ENCODE measurements at regions not wholly inside any gene's neighbourhood (a gene's known extent, or its start where the extent isn't known, plus 50 kb on each side); places are given as distances from the start of the nearest gene placed in this dataset.

DNA sequence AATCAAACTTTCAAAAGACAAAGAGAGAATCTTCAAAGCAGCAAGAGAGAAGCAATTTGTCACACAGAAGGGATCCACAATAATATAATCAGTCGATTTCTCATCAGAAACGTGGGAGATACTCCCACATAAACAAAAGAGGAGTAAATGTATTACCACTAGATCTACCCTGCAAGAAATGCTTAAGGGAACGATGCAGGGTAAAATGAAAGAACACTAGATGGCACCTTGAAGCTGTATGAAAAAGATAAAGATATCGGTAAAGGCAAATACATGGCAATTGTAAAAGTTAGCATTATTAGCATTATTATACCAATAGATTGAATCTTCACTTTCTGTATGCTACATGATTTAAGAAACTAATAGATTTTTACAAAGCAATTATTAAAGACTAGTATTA is 677.0 kb downstream of the SUCLG1 start:
- no peaks in the 10 kb centered on the region for H3K79me2 ChIP-seq (ENCODE audit: control insufficient read depth, low read length)
- no peaks in the 10 kb centered on the region for H3K4me1 ChIP-seq (ENCODE audit: control insufficient read depth, low read length)
- H3K36me3 ChIP-seq (ENCODE audit: control insufficient read depth, low read length): no peaks in the 10 kb centered on the region
- H4K20me1 ChIP-seq (ENCODE audit: control insufficient read depth, insufficient read depth, low read depth, low read length): no peaks in the 10 kb centered on the region
- no peaks in the 10 kb centered on the region for H3F3A ChIP-seq (ENCODE audit: control insufficient read depth, insufficient read depth)
- no peaks in the 10 kb centered on the region for H3K9me2 ChIP-seq (replicated peaks; ENCODE audit: control insufficient read depth, low read length)
- H3K9me3 ChIP-seq (ENCODE audit: control insufficient read depth, insufficient read depth, low read length): no peaks in the 10 kb centered on the region
- H3K27ac ChIP-seq (ENCODE audit: low read depth, low read length): no peak overlapping the region
- H3K4me3 ChIP-seq (ENCODE audit: low read length): no peak overlapping the region
- H3K27me3 ChIP-seq (ENCODE audit: control insufficient read depth, low read length): no peaks in the 10 kb centered on the region
- no peak overlapping the region for H3K4me2 ChIP-seq (ENCODE audit: low read length)
- TF ChIP-seq, protein P1, sequence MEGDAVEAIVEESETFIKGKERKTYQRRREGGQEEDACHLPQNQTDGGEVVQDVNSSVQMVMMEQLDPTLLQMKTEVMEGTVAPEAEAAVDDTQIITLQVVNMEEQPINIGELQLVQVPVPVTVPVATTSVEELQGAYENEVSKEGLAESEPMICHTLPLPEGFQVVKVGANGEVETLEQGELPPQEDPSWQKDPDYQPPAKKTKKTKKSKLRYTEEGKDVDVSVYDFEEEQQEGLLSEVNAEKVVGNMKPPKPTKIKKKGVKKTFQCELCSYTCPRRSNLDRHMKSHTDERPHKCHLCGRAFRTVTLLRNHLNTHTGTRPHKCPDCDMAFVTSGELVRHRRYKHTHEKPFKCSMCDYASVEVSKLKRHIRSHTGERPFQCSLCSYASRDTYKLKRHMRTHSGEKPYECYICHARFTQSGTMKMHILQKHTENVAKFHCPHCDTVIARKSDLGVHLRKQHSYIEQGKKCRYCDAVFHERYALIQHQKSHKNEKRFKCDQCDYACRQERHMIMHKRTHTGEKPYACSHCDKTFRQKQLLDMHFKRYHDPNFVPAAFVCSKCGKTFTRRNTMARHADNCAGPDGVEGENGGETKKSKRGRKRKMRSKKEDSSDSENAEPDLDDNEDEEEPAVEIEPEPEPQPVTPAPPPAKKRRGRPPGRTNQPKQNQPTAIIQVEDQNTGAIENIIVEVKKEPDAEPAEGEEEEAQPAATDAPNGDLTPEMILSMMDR (IDR thresholded peaks at IDR 0.05; ENCODE audit: low read depth, low read length, poor library complexity, severe bottlenecking): no peak
- no peak for TF ChIP-seq EZH2phosphoT487 (IDR thresholded peaks at IDR 0.05; ENCODE audit: borderline replicate concordance, low read length)

DNA sequence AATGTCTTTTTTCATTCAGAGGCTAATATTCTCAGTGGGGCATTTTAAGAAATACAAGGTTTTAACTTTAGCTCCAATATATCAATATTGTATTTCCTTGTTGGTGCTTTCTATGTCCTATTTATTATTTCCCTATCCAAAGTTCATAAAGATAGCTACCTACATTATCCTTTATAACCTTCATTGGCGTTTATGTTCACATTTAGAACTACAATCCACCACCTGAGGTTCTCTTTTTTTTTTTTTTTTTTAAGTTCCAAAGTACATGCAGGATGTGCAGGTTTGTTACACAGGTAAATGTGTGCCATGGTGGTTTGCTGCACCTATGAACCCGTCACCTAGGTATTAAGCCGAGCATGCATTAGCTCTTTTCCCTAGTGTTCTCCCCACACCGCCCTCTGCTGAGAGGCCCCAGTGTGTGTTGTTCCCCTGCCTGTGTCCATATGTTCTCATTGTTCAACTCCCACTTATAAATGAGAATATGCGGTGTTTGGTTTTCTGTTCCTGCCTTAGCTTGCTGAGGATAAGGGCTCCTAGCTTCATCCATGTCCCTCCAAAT is 694.6 kb downstream of the SUCLG1 start:
- no peak for TF ChIP-seq EZH2phosphoT487 (IDR thresholded peaks at IDR 0.05; ENCODE audit: borderline replicate concordance, low read length)
- TF ChIP-seq, protein P1 (IDR thresholded peaks at IDR 0.05; ENCODE audit: low read depth, low read length, poor library complexity, severe bottlenecking): no peak
- no peaks in the 10 kb centered on the region for H3K4me1 ChIP-seq (ENCODE audit: control insufficient read depth, low read length)

DNA sequence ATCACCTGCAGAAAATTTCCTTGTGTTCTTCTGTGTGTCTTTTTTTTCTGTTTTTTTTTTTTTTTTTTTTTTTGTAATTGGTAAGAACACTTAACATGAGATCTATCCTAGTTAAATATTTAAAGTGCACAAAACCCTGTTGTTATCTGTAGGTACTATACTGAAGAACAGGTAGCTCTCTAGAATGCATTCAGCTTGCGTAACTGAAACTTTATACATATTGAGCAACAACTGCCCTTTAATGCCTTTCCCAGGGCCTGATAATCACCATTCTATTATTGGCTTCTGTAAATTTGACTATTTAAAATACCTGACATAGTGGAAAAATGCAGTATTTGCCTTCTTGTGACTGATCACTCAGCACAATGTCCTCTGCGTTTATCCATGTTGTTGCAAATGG is 701.8 kb downstream of the SUCLG1 start:
- no peak for TF ChIP-seq EZH2phosphoT487 (IDR thresholded peaks at IDR 0.05; ENCODE audit: borderline replicate concordance, low read length)
- TF ChIP-seq, protein P1 (IDR thresholded peaks at IDR 0.05; ENCODE audit: low read depth, low read length, poor library complexity, severe bottlenecking): no peak

More for the DNA sequence above, 694.6 kb downstream of the SUCLG1 start:
- no peaks in the 10 kb centered on the region for H3F3A ChIP-seq (ENCODE audit: control insufficient read depth, insufficient read depth)
- no peak overlapping the region for H3K27ac ChIP-seq (ENCODE audit: low read depth, low read length)
- H3K79me2 ChIP-seq (ENCODE audit: control insufficient read depth, low read length): no peaks in the 10 kb centered on the region
- H3K4me2 ChIP-seq (ENCODE audit: low read length): no peak overlapping the region
- H4K20me1 ChIP-seq (ENCODE audit: control insufficient read depth, insufficient read depth, low read depth, low read length): no peaks in the 10 kb centered on the region
- no peaks in the 10 kb centered on the region for H3K36me3 ChIP-seq (ENCODE audit: control insufficient read depth, low read length)
- no peaks in the 10 kb centered on the region for H3K9me3 ChIP-seq (ENCODE audit: control insufficient read depth, insufficient read depth, low read length)
- H3K4me3 ChIP-seq (ENCODE audit: low read length): no peak overlapping the region
- no peaks in the 10 kb centered on the region for H3K27me3 ChIP-seq (ENCODE audit: control insufficient read depth, low read length)
- H3K9me2 ChIP-seq (replicated peaks; ENCODE audit: control insufficient read depth, low read length): no peaks in the 10 kb centered on the region

More for the DNA sequence above, 701.8 kb downstream of the SUCLG1 start:
- Histone ChIP-seq H3K4me1 (ENCODE audit: control insufficient read depth, low read length) (no peaks in the 10 kb centered on the region), H3K9me2 (replicated peaks; ENCODE audit: control insufficient read depth, low read length) (no peaks in the 10 kb centered on the region), H3K4me3 (ENCODE audit: low read length) (no peak overlapping the region), H3K4me2 (ENCODE audit: low read length) (no peak overlapping the region), H3K36me3 (ENCODE audit: control insufficient read depth, low read length) (no peaks in the 10 kb centered on the region), H3F3A (ENCODE audit: control insufficient read depth, insufficient read depth) (no peaks in the 10 kb centered on the region), H3K27ac (ENCODE audit: low read depth, low read length) (no peak overlapping the region), H3K27me3 (ENCODE audit: control insufficient read depth, low read length) (no peaks in the 10 kb centered on the region), H4K20me1 (ENCODE audit: control insufficient read depth, insufficient read depth, low read depth, low read length) (no peaks in the 10 kb centered on the region), H3K9me3 (ENCODE audit: control insufficient read depth, insufficient read depth, low read length) (no peaks in the 10 kb centered on the region), H3K79me2 (ENCODE audit: control insufficient read depth, low read length) (no peaks in the 10 kb centered on the region)

All from DOHH2 (cell line).